Endothelial cell of hepatic sinusoid (primary cell): ENCODE measurements at regions not wholly inside any gene's neighbourhood (a gene's known extent, or its start where the extent isn't known, plus 50 kb on each side); places are given as distances from the start of the nearest gene placed in this dataset.
"Not testable (repeated sequence)": the region's sequence is repeated elsewhere in the genome, so short reads cannot be mapped to it uniquely, and the experiment has no call there.

Experiments
- in situ Hi-C: cut with HindIII; loops from 2 replicates; pipeline ENCODE4 v1.10.0; 2017; ENCODE audit warnings: low sequenced_read_pairs

- in situ Hi-C loops, result no loop called here
Observed at GRCh38 chr4:77434299-77435092, 171.1 kb upstream of the CXCL13 start.

DNA sequence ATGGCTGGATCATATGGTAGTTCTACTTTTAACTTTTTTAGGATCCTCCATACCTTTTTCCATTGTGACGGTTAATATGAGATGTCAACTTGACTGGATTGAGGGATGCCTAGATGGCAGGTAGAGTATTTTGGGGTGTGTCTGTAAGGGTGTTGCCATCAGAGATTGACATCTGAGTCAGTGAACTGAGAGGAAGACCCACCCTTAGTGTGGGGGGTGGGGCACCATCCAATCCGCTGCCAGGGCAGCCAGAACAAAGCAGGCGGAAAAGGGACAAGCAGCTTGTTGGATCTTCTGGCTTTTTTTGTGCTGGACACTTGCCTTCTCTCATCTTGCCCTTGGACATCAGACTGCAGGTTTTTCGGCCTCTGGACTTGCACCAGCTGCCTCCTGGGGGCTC is 168.5 kb upstream of the CXCL13 start:
- in situ Hi-C loops, result no loop called here

- in situ Hi-C loops, result no loop called here
Observed at GRCh38 chr4:77438549-77438948, 167.1 kb upstream of the CXCL13 start.

- in situ Hi-C loops, result no loop called here
Observed at GRCh38 chr4:77443941-77444340, 161.7 kb upstream of the CXCL13 start.

- in situ Hi-C loops, result no loop called here
Observed at GRCh38 chr4:77445823-77446222, 159.8 kb upstream of the CXCL13 start.

GRCh38 chr4:77446601-77447000 is 159.0 kb upstream of the CXCL13 start:
- in situ Hi-C loops, result no loop called here

GRCh38 chr4:77449171-77449570 is 156.4 kb upstream of the CXCL13 start:
- in situ Hi-C loops, result no loop called here

GRCh38 chr4:77450006-77450405 is 155.6 kb upstream of the CXCL13 start:
- in situ Hi-C loops, result no loop called here

DNA sequence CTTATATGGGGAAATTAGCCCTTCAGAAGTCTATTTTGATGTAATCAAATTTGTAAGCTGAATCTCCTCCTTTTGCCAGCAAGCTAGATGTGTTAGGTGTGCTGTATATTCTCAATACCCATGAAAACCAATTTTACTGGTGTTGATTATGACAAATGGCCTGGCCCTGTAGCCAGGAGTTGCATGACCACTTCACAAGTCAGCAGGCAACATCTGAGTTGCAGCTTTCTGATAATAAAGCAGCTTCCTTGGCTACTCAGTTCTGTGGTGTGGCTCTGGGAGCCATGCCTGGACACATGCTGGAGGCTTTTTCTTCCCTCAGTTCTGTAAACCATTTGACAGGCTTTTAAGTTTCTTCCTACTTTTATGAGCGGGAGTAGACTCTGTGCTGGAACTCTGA is 154.1 kb upstream of the CXCL13 start:
- in situ Hi-C loops, result no loop called here

GRCh38 chr4:77452117-77452516 is 153.5 kb upstream of the CXCL13 start:
- in situ Hi-C loops, result not testable (repeated sequence)

GRCh38 chr4:77453911-77454310 is 151.7 kb upstream of the CXCL13 start:
- in situ Hi-C loops, result no loop called here

GRCh38 chr4:77454858-77455257 is 150.8 kb upstream of the CXCL13 start:
- in situ Hi-C loops, result no loop called here

DNA sequence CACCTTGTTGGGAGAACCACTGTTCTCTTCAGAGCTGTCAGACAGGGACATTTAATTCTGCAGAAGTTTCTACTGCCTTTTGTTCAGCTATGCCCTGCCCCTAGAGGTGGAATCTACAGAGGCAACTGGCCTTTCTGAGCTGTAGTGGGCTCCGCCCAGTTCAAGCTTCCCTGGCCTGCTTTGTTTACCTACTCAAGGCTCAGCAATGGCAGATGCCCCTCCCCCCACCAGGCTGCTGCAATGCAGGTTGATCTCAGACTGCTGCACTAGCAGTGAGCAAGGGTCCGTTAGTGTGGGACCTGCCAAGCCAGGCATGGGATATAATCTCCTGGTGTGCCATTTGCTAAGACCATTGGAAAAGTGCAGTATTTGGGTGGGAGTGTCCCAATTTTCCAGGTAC is 141.5 kb upstream of the CXCL13 start:
- in situ Hi-C loops, result not testable (repeated sequence)

- in situ Hi-C loops, result no loop called here
Observed at GRCh38 chr4:77465271-77465670, 140.3 kb upstream of the CXCL13 start.

DNA sequence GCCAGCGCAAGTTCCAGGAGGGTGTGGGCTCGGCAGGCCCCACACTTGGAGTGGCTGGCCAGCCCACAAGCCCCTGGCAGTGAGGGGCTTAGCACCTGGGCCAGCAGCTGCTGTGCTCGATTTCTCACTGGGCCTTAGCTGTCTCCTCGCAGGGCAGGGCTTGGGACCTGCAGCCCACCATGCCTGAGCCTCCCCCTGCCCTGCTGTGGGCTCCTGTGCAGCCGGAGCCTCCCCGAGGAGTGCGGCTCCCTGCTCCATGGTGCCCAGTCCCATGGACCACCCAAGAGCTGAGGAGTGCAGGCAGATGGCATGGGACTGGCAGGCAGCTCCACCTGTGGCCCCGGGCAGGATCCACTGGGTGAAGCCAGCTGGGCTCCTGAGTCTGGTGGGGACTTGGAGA is 139.2 kb upstream of the CXCL13 start:
- in situ Hi-C loops, result no loop called here

DNA sequence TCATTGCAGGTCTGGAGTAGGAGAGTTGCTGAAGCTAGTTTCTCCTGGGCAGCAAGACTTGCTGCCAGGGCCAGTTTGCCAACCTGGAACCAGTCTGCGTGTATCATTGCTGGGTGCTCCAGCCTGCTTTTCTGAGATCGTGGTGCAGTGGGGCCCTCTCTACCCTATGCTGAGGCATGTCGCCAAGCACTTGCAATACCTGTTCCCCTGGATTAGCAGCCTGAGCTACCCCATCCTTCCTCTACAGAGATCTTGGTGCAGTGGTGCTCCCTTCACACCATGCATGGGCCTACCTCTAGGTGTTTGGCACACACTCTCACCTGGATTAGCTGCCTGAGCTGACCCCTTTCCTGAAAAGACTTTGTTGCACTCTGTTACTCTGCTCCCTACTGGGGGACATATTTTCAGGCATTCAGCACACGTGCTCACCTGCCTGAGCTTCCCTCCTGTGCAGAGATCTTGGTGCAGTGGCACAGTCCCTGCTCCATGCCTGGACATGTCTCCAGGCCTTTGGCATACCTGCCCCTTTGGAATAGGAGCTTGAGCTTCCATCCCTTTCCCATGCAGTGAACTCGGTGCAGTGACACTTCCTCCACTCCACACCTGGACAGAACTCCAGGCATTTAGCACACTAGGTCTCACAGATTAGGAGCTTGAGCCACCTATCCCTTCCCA is 133.7 kb upstream of the CXCL13 start:
- in situ Hi-C loops, result no loop called here

DNA sequence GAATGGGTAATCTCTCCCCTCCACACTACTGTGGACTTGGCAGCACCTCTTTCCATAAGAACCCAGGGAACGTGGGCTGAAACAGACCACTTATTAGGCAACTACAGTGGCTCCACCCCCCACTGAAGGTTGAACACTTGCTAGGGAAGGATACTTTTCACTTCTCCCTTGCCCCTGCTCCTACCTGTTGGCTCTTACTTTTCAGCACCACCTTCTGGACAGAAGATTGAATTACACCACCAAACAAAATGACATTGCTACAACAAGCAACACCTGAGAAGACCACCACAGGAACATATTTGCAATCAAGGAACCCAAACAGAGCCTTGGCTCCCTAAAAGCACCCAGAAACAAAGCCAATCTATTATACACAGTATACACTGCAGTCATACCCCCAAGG is 132.1 kb upstream of the CXCL13 start:
- in situ Hi-C loops, result no loop called here

- in situ Hi-C loops, result no loop called here
Observed at GRCh38 chr4:77481856-77482255, 123.8 kb upstream of the CXCL13 start.

- in situ Hi-C loops, result no loop called here
Observed at GRCh38 chr4:77488882-77489281, 116.7 kb upstream of the CXCL13 start.

DNA sequence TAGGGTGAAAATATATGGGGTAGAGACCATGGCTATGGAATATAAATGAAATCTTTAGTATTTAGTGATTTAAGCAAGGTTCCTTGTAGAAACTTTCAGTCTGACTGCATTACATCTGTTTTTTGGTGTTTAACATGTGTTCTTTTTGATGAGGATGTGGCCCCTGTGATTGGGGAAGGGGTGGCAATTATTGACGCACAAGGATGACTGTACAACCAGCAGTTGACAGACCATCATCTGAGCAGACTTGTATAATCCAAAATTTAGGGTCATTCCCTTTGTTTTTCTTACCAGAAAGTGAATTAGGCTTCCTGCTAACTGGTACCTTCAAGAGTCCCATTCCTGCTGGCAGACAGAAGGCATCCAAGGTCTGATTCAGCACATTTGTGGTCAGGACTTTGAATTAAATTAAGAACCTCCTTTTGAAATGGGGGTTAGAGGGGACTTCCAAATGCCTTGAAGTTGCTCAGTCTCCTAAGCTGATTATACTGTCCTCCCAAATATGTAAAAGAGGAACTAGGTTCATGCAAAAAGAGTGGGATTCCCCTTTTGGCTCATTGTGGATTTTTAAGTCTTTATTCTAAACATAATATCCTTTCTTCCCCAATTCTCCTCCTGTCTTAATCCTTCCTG is 112.4 kb upstream of the CXCL13 start:
- in situ Hi-C loops, result loop anchor here (5.0 kb wide), 1 partner anchor 101 kb away; no protein-coding TSS in a partner anchor

DNA sequence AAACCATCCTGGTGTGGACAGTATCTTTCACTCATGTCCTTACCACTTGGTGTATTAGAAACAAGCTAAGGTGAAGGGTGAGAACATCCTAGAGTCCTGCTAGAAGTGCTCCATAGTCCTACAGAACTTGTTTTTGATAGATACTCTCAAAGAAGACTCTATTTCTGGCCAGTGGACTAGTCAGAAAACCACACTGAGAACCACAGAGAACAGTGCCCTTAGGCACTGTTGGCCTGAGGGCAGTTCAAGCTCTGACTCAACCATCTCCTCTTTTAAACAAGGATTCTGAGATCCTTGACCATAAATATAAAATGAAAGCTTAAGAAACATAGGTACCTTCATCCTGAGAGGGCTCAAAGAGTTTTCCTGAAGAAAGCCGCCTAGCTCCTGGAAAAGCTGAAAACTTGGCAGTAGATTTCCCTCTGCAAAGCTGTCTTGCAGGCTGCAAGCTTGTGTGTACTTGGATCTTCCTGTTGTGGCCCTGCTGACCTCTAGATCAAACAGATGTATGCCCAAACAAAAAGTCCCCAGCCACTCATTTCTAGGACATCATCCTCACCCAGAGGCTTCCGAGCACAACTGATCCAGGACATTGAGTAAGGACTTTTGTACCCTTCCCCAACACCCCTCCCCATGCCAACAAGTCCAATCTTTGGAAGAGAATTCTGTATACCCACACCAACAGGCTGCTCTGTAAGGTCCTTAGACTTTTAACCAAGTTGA is 111.6 kb upstream of the CXCL13 start:
- in situ Hi-C loops, result loop anchor here (5.0 kb wide), 1 partner anchor 102 kb away; no protein-coding TSS in a partner anchor
